GM19328 (cell line): ENCODE measurements at regions not wholly inside any gene's neighbourhood (a gene's known extent, or its start where the extent isn't known, plus 50 kb on each side); places are given as distances from the start of the nearest gene placed in this dataset.

Source experiments
- ATAC-seq: cut with Tn5 transposase; IDR thresholded peaks from one replicate; pipeline ENCODE4 v1.9.1; 2021; ENCODE audit warnings: mild to moderate bottlenecking, moderate library complexity; ENCODE audit not compliant: unreplicated experiment

GRCh38 chr5:15027764-15028163 lies 156.2 kb upstream of the ANKH start:
- ATAC-seq = no peak

GRCh38 chr5:15026944-15027343 lies 155.4 kb upstream of the ANKH start:
- no peak for ATAC-seq

GRCh38 chr5:15026011-15026893 lies 154.7 kb upstream of the ANKH start:
- no peak for ATAC-seq

GRCh38 chr5:15023846-15024245 lies 152.3 kb upstream of the ANKH start:
- no peak for ATAC-seq

GRCh38 chr5:15023266-15023665 lies 151.7 kb upstream of the ANKH start:
- no peak for ATAC-seq

GRCh38 chr5:15021266-15022046 lies 149.9 kb upstream of the ANKH start:
- no peak for ATAC-seq

GRCh38 chr5:15020736-15021135 lies 149.2 kb upstream of the ANKH start:
- no peak for ATAC-seq

- no peak for ATAC-seq
These were observed 143.2 kb upstream of the ANKH start for GRCh38 chr5:15014809-15015208.

- ATAC-seq = no peak
These were observed 142.3 kb upstream of the ANKH start for GRCh38 chr5:15013654-15014463.

GRCh38 chr5:15012061-15012460 lies 140.5 kb upstream of the ANKH start:
- ATAC-seq = no peak

- no peak for ATAC-seq
These were observed 139.4 kb upstream of the ANKH start for GRCh38 chr5:15010936-15011335.

- no peak for ATAC-seq
These were observed 137.8 kb upstream of the ANKH start for GRCh38 chr5:15009420-15009819.

- ATAC-seq = no peak
These were observed 137.3 kb upstream of the ANKH start for GRCh38 chr5:15008921-15009320.

- no peak for ATAC-seq
These were observed 136.9 kb upstream of the ANKH start for GRCh38 chr5:15008476-15008875.

- ATAC-seq = no peak
These were observed 136.1 kb upstream of the ANKH start for GRCh38 chr5:15007646-15008045.

GRCh38 chr5:15004506-15004905 lies 132.9 kb upstream of the ANKH start:
- no peak for ATAC-seq

GRCh38 chr5:15003511-15003920 lies 131.9 kb upstream of the ANKH start:
- ATAC-seq = peak; percentile 86

GRCh38 chr5:15002791-15003190 lies 131.2 kb upstream of the ANKH start:
- no peak for ATAC-seq

- no peak for ATAC-seq
These were observed 130.6 kb upstream of the ANKH start for GRCh38 chr5:15002173-15002572.

GRCh38 chr5:15001517-15001916 lies 129.9 kb upstream of the ANKH start:
- no peak for ATAC-seq

- ATAC-seq = no peak
These were observed 126.9 kb upstream of the ANKH start for GRCh38 chr5:14998491-14998890.
